GM12878 (cell line): ENCODE measurements at regions not wholly inside any gene's neighbourhood (a gene's known extent, or its start where the extent isn't known, plus 50 kb on each side); places are given as distances from the start of the nearest gene placed in this dataset.

Source experiments
- ATAC-seq: fragments of 200-7000 bp; cut with Tn5 transposase; 3 replicates; pipeline ENCODE4 v1.9.1; 2020; ENCODE audit warnings: mild to moderate bottlenecking, moderate library complexity
- BruUV-seq: library from RNA; stranded (reverse); fragments of 400-500 nt; replicated peaks from 2 replicates; lab custom pipeline; 2021; lab: Mats Ljungman, UMichigan
- CTCF ChIA-PET: fragments of 300-600 bp; sonication (Branson Sonifier 250); formaldehyde crosslinking; extraction: SDS; loops from one replicate; lab custom pipeline; 2021; ENCODE audit warnings: inconsistent platforms; lab: Yijun Ruan, JAX
- POLR2A ChIA-PET: fragments of 350-600 bp; formaldehyde crosslinking; extraction: SDS; loops from one replicate; lab custom pipeline; 2021; ENCODE audit warnings: inconsistent platforms; lab: Charles Lee
- RAD21 ChIA-PET: fragments of 300-600 bp; sonication (Branson Sonifier 250); formaldehyde crosslinking; loops from one replicate; lab custom pipeline; 2023; ENCODE audit warnings: antibody characterized with exemption; ENCODE audit not compliant: unreplicated experiment; lab: Charles Lee
- SMC1A ChIA-PET: fragments of 300-600 bp; sonication (Branson Sonifier 250); formaldehyde crosslinking; loops from one replicate; lab custom pipeline; 2023; ENCODE audit not compliant: unreplicated experiment, uncharacterized antibody; lab: Charles Lee
- DNase-seq: peaks from one replicate; pipeline ENCODE4 v3.0.0-alpha.2; 2011; ENCODE audit warnings: low read depth, low spot score
- FAIRE-seq: peaks from 3 replicates; lab custom pipeline; 2011; peaks lifted over from hg19 to GRCh38; lab: Jason Lieb, UNC
- H2AFZ ChIP-seq: 2 replicates; pipeline ENCODE4 v1.6.0; 2011; ENCODE audit warnings: low read depth, low read length, control low read depth; ENCODE audit not compliant: control insufficient read depth
- H3K27ac ChIP-seq: 2 replicates; pipeline ENCODE4 v1.5.1; 2011; ENCODE audit warnings: control low read depth; ENCODE audit not compliant: control insufficient read depth, insufficient read depth
- H3K27me3 ChIP-seq, 2 experiments: replicated peaks in 1 of 2; 2 replicates each; pipeline versions ENCODE4 v1.6.0 to v1.6.1; 2011; ENCODE audit warnings: low read length in 1 of 2; ENCODE audit not compliant: control insufficient read depth in 2 of 2, insufficient read depth in 2 of 2
- H3K36me3 ChIP-seq, 2 experiments: 2 replicates each; pipeline ENCODE4 v1.5.1; 2011; ENCODE audit warnings: low read length in 1 of 2; ENCODE audit not compliant: control insufficient read depth in 2 of 2, insufficient read depth in 2 of 2
- H3K4me1 ChIP-seq: 2 replicates; pipeline ENCODE4 v1.6.1; 2011; ENCODE audit warnings: mild to moderate bottlenecking, low read length, moderate library complexity, mixed read lengths; ENCODE audit not compliant: control insufficient read depth, insufficient read depth
- H3K4me2 ChIP-seq: 2 replicates; pipeline ENCODE4 v1.6.0; 2011; ENCODE audit warnings: control low read depth; ENCODE audit not compliant: control insufficient read depth, insufficient read depth
- H3K4me3 ChIP-seq: fragments of 200-600 bp; sonication (generic); 2 replicates; pipeline ENCODE4 v1.5.1; 2016
- H3K79me2 ChIP-seq: 2 replicates; pipeline ENCODE4 v1.6.0; 2011; ENCODE audit warnings: low read length; ENCODE audit not compliant: control insufficient read depth, insufficient read depth
- H3K9ac ChIP-seq: 2 replicates; pipeline ENCODE4 v1.8.0; 2011; ENCODE audit warnings: low read length, control low read depth, mixed read lengths; ENCODE audit not compliant: control insufficient read depth, insufficient read depth
- H3K9me3 ChIP-seq: replicated peaks from 3 replicates; pipeline ENCODE4 v1.5.1; 2011; ENCODE audit warnings: mild to moderate bottlenecking, low read length; ENCODE audit not compliant: control insufficient read depth, insufficient read depth
- H4K20me1 ChIP-seq: 2 replicates; pipeline ENCODE4 v1.6.0; 2011; ENCODE audit not compliant: control insufficient read depth, insufficient read depth
- CEBPB ChIP-seq, 2 experiments: fragments of 150-350 bp in 1 of 2; IDR thresholded peaks; 2 replicates each; pipeline ENCODE4 v1.6.1; 2012 to 2014; ENCODE audit warnings: low read depth in 2 of 2, low read length in 2 of 2, borderline replicate concordance in 1 of 2, inconsistent platforms in 1 of 2
- CHD2 ChIP-seq: IDR thresholded peaks from 2 replicates; pipeline ENCODE4 v1.6.1; 2011; ENCODE audit warnings: low read depth, low read length, improper control_type of control experiment, borderline replicate concordance
- FOXK2 ChIP-seq: fragments of 450-650 bp; IDR thresholded peaks from 2 replicates; pipeline ENCODE4 v1.6.1; 2017; ENCODE audit warnings: mild to moderate bottlenecking, moderate library complexity
- FOXM1 ChIP-seq: IDR thresholded peaks from 2 replicates; pipeline ENCODE4 v1.6.1; 2012; ENCODE audit warnings: low read depth, mild to moderate bottlenecking, inconsistent platforms, low read length, moderate library complexity
- HCFC1 ChIP-seq: fragments of 150-350 bp; IDR thresholded peaks from 2 replicates; pipeline ENCODE4 v1.6.1; 2014; ENCODE audit warnings: low read length
- JUND ChIP-seq: IDR thresholded peaks from 2 replicates; pipeline ENCODE4 v1.6.1; 2012; ENCODE audit warnings: low read depth, mild to moderate bottlenecking, low read length, improper control_type of control experiment, moderate library complexity
- MEF2A ChIP-seq: IDR thresholded peaks from 2 replicates; pipeline ENCODE4 v1.6.1; 2011; ENCODE audit warnings: low read depth, mild to moderate bottlenecking, low read length, moderate library complexity; ENCODE audit not compliant: insufficient read depth
- MEF2B ChIP-seq: fragments of 450-650 bp; IDR thresholded peaks from 2 replicates; pipeline ENCODE4 v1.6.1; 2018; ENCODE audit warnings: mild to moderate bottlenecking, moderate library complexity; ENCODE audit not compliant: partially characterized antibody, poor library complexity, severe bottlenecking
- NFYB ChIP-seq: IDR thresholded peaks from 2 replicates; pipeline ENCODE4 v1.6.1; 2011; ENCODE audit warnings: low read depth, mild to moderate bottlenecking, low read length, improper control_type of control experiment, moderate library complexity; ENCODE audit not compliant: insufficient read depth
- RELA ChIP-seq: fragments of 450-650 bp; IDR thresholded peaks from 2 replicates; pipeline ENCODE4 v1.8.0; 2014; ENCODE audit warnings: borderline replicate concordance; ENCODE audit not compliant: partially characterized antibody
- SMAD5 ChIP-seq: IDR thresholded peaks from 2 replicates; pipeline ENCODE4 v1.6.1; 2016; ENCODE audit warnings: antibody characterized with exemption, low read depth
- SUZ12 ChIP-seq: fragments of 200-600 bp; sonication (generic); IDR thresholded peaks from one replicate; pipeline ENCODE4 v1.6.1; 2018; ENCODE audit warnings: antibody characterized with exemption, mild to moderate bottlenecking; ENCODE audit not compliant: unreplicated experiment
- TCF12 ChIP-seq: IDR thresholded peaks from 2 replicates; pipeline ENCODE4 v1.6.1; 2011; ENCODE audit warnings: low read depth, mild to moderate bottlenecking, low read length
- WGBS: methylation state at CpG from one replicate; pipeline ENCODE4 v1.1.6; 2016; ENCODE audit warnings: low lambda C conversion rate; ENCODE audit not compliant: insufficient replicate concordance, insufficient coverage; ENCODE audit errors: missing lambda C conversion rate; 5-methylcytosine and 5-hydroxymethylcytosine counted together
- in situ Hi-C: fragments of 300-500 bp; cut with MboI; formaldehyde crosslinking; loops from 9 replicates; pipeline ENCODE4 v1.14.3; 2018; ENCODE audit warnings: mixed read lengths
- intact Hi-C: fragments of 100-400 bp; cut with micrococcal nuclease; formaldehyde crosslinking; loops from one replicate; pipeline ENCODE4 v1.14.2; 2022; ENCODE audit not compliant: unreplicated experiment
- TF ChIP-seq, protein P1 (sequence below): fragments of 450-650 bp; IDR thresholded peaks from 2 replicates; pipeline ENCODE4 v1.6.1; 2014; ENCODE audit warnings: mild to moderate bottlenecking
- TF ChIP-seq, protein P2 (sequence below): IDR thresholded peaks from 2 replicates; pipeline ENCODE4 v1.6.1; 2011; ENCODE audit warnings: mild to moderate bottlenecking, low read depth, low read length, moderate library complexity; ENCODE audit not compliant: insufficient replicate concordance
- TF ChIP-seq, protein P3 (sequence below): fragments of 450-650 bp; IDR thresholded peaks from 2 replicates; pipeline ENCODE4 v1.6.1; 2017; ENCODE audit warnings: mild to moderate bottlenecking, moderate library complexity
- TF ChIP-seq, protein P4 (sequence below): IDR thresholded peaks from 2 replicates; pipeline ENCODE4 v1.6.1; 2011; ENCODE audit warnings: low read depth, mild to moderate bottlenecking, low read length, moderate library complexity, borderline replicate concordance; ENCODE audit errors: extremely low read depth
- TF ChIP-seq, protein P5 (sequence below): IDR thresholded peaks from 2 replicates; pipeline ENCODE4 v1.6.1; 2012; ENCODE audit warnings: low read length, inconsistent platforms

DNA sequence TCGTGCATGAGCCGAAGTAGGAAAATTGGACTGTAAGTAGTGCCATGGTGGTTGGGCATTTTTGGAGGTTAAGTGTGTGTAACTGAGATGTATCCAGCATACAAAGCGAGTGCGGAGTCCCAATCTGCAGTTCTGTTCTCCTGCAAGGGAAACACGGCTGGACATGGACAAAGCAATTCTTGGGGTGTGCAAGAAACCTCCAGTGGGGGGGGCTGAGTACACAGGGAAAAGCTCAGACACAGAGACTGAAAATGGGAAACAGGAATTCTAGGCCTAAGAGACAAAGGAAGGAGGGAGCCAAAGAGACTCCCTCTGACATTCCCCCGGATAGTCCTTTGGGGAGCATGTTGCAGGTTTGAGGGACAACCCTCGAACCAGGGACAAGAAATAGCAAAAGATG lies 83.2 kb upstream of the PLSCR4 start:
- no peak overlapping the region for H3K4me2 ChIP-seq
- ChIA-PET RAD21 (no interaction called here), CTCF (no interaction called here), SMC1A (no interaction called here), POLR2A (no interaction called here)
- H3K79me2 ChIP-seq: no peaks in the 10 kb centered on the region
- intact Hi-C loops: no loop called here
- no peak for ATAC-seq
- H3K4me1 ChIP-seq: no peaks in the 10 kb centered on the region
- no peaks in the 10 kb centered on the region for H3K27me3 ChIP-seq
- no TSS peak for BruUV-seq
- no peaks in the 10 kb centered on the region for H4K20me1 ChIP-seq
- 34% methylated on average over 7 of the region's 7 CpGs for WGBS
- no peaks in the 10 kb centered on the region for H3K36me3 ChIP-seq
- no peak overlapping the region for H3K9ac ChIP-seq
- H3K9me3 ChIP-seq: no peaks in the 10 kb centered on the region
- TF ChIP-seq TCF12 (no peak), MEF2B (no peak), MEF2A (no peak), RELA (no peak), CHD2 (no peak), HCFC1 (no peak), FOXM1 (no peak), FOXK2 (no peak), JUND (no peak), SUZ12 (no peak), NFYB (no peak), CEBPB (IDR thresholded peaks at IDR 0.05; ENCODE audit: borderline replicate concordance in 1 of 2, low read depth in 2 of 2, low read length in 2 of 2) (no peak), SMAD5 (no peak)
- TF ChIP-seq, protein P1, sequence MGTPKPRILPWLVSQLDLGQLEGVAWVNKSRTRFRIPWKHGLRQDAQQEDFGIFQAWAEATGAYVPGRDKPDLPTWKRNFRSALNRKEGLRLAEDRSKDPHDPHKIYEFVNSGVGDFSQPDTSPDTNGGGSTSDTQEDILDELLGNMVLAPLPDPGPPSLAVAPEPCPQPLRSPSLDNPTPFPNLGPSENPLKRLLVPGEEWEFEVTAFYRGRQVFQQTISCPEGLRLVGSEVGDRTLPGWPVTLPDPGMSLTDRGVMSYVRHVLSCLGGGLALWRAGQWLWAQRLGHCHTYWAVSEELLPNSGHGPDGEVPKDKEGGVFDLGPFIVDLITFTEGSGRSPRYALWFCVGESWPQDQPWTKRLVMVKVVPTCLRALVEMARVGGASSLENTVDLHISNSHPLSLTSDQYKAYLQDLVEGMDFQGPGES: no peak
- TF ChIP-seq, protein P2, sequence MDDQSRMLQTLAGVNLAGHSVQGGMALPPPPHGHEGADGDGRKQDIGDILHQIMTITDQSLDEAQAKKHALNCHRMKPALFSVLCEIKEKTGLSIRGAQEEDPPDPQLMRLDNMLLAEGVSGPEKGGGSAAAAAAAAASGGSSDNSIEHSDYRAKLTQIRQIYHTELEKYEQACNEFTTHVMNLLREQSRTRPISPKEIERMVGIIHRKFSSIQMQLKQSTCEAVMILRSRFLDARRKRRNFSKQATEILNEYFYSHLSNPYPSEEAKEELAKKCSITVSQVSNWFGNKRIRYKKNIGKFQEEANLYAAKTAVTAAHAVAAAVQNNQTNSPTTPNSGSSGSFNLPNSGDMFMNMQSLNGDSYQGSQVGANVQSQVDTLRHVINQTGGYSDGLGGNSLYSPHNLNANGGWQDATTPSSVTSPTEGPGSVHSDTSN: no peak
- TF ChIP-seq, protein P3, sequence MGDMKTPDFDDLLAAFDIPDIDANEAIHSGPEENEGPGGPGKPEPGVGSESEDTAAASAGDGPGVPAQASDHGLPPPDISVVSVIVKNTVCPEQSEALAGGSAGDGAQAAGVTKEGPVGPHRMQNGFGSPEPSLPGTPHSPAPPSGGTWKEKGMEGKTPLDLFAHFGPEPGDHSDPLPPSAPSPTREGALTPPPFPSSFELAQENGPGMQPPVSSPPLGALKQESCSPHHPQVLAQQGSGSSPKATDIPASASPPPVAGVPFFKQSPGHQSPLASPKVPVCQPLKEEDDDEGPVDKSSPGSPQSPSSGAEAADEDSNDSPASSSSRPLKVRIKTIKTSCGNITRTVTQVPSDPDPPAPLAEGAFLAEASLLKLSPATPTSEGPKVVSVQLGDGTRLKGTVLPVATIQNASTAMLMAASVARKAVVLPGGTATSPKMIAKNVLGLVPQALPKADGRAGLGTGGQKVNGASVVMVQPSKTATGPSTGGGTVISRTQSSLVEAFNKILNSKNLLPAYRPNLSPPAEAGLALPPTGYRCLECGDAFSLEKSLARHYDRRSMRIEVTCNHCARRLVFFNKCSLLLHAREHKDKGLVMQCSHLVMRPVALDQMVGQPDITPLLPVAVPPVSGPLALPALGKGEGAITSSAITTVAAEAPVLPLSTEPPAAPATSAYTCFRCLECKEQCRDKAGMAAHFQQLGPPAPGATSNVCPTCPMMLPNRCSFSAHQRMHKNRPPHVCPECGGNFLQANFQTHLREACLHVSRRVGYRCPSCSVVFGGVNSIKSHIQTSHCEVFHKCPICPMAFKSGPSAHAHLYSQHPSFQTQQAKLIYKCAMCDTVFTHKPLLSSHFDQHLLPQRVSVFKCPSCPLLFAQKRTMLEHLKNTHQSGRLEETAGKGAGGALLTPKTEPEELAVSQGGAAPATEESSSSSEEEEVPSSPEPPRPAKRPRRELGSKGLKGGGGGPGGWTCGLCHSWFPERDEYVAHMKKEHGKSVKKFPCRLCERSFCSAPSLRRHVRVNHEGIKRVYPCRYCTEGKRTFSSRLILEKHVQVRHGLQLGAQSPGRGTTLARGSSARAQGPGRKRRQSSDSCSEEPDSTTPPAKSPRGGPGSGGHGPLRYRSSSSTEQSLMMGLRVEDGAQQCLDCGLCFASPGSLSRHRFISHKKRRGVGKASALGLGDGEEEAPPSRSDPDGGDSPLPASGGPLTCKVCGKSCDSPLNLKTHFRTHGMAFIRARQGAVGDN: no peak
- TF ChIP-seq, protein P4, sequence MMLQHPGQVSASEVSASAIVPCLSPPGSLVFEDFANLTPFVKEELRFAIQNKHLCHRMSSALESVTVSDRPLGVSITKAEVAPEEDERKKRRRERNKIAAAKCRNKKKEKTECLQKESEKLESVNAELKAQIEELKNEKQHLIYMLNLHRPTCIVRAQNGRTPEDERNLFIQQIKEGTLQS: no peak
- TF ChIP-seq, protein P5, sequence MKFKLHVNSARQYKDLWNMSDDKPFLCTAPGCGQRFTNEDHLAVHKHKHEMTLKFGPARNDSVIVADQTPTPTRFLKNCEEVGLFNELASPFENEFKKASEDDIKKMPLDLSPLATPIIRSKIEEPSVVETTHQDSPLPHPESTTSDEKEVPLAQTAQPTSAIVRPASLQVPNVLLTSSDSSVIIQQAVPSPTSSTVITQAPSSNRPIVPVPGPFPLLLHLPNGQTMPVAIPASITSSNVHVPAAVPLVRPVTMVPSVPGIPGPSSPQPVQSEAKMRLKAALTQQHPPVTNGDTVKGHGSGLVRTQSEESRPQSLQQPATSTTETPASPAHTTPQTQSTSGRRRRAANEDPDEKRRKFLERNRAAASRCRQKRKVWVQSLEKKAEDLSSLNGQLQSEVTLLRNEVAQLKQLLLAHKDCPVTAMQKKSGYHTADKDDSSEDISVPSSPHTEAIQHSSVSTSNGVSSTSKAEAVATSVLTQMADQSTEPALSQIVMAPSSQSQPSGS: no peak
- in situ Hi-C loops: no loop called here
- no peak overlapping the region for H2AFZ ChIP-seq
- no peak for DNase-seq
- no peak overlapping the region for H3K4me3 ChIP-seq
- no peak overlapping the region for H3K27ac ChIP-seq
- FAIRE-seq: no peak
